ENCODE measurements at regions not wholly inside any gene's neighbourhood (a gene's known extent, or its start where the extent isn't known, plus 50 kb on each side); places are given as distances from the start of the nearest gene placed in this dataset.

DNA sequence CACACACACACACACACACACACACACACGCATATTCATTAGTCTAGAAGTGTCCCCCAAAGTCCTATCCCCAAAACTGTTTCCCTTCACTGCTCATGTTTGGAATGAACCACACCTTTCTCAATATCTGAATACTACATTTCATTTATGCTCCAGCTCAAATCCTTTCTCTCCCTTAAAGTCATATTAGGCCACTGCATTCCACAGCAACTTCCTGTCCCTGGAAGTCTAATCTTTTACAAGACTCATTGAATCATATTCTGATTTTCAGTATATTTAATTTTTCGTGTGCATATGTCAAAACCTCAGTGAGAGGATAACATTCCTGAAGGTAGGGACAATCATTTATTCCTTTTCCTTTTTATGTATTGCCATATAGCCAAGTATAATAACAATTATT is 155.6 kb upstream of the LMNTD1 start:
- Histone ChIP-seq H3K9me2 (ENCODE audit: insufficient read depth, low read length) (no peaks in the 10 kb centered on the region), H3F3A (ENCODE audit: insufficient read depth, low read length, poor library complexity, severe bottlenecking) (no peaks in the 10 kb centered on the region), H3K79me2 (replicated peaks; ENCODE audit: insufficient read depth, low read length) (no peaks in the 10 kb centered on the region), H3K4me2 (ENCODE audit: low read length) (no peak overlapping the region), H3K27ac (ENCODE audit: low read length) (no peak overlapping the region), H3K9me3 (ENCODE audit: low read length) (peaks cover 6% of the 10 kb centered on the region), H3K27me3 (ENCODE audit: insufficient read depth, low read depth, low read length) (no peaks in the 10 kb centered on the region), H2AFZ (ENCODE audit: low read depth, low read length) (no peak overlapping the region), H4K20me1 (ENCODE audit: insufficient read depth) (no peaks in the 10 kb centered on the region), H3K4me3 (ENCODE audit: low read length) (no peak overlapping the region), H3K9ac (ENCODE audit: low read length) (no peak overlapping the region), H3K36me3 (ENCODE audit: insufficient read depth, low read length) (no peaks in the 10 kb centered on the region)
- TF ChIP-seq SMC3 (conservative IDR thresholded peaks at IDR 0.05; ENCODE audit: poor library complexity) (no peak), MXI1 (conservative IDR thresholded peaks at IDR 0.05; ENCODE audit: poor library complexity, severe bottlenecking) (no peak), TAF1 (IDR thresholded peaks at IDR 0.05; ENCODE audit: low read depth) (no peak), EZH2 (IDR thresholded peaks at IDR 0.05; ENCODE audit: borderline replicate concordance, insufficient read depth, low read length, poor library complexity, severe bottlenecking) (no peak), RAD21 (conservative IDR thresholded peaks at IDR 0.05) (no peak), EP300 (conservative IDR thresholded peaks at IDR 0.05; ENCODE audit: poor library complexity, severe bottlenecking) (no peak), POLR2AphosphoS5 (IDR thresholded peaks at IDR 0.05) (no peak)
- TF ChIP-seq, protein P1, sequence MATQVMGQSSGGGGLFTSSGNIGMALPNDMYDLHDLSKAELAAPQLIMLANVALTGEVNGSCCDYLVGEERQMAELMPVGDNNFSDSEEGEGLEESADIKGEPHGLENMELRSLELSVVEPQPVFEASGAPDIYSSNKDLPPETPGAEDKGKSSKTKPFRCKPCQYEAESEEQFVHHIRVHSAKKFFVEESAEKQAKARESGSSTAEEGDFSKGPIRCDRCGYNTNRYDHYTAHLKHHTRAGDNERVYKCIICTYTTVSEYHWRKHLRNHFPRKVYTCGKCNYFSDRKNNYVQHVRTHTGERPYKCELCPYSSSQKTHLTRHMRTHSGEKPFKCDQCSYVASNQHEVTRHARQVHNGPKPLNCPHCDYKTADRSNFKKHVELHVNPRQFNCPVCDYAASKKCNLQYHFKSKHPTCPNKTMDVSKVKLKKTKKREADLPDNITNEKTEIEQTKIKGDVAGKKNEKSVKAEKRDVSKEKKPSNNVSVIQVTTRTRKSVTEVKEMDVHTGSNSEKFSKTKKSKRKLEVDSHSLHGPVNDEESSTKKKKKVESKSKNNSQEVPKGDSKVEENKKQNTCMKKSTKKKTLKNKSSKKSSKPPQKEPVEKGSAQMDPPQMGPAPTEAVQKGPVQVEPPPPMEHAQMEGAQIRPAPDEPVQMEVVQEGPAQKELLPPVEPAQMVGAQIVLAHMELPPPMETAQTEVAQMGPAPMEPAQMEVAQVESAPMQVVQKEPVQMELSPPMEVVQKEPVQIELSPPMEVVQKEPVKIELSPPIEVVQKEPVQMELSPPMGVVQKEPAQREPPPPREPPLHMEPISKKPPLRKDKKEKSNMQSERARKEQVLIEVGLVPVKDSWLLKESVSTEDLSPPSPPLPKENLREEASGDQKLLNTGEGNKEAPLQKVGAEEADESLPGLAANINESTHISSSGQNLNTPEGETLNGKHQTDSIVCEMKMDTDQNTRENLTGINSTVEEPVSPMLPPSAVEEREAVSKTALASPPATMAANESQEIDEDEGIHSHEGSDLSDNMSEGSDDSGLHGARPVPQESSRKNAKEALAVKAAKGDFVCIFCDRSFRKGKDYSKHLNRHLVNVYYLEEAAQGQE (IDR thresholded peaks at IDR 0.05; ENCODE audit: borderline replicate concordance), result no peak
- TF ChIP-seq, protein P2, sequence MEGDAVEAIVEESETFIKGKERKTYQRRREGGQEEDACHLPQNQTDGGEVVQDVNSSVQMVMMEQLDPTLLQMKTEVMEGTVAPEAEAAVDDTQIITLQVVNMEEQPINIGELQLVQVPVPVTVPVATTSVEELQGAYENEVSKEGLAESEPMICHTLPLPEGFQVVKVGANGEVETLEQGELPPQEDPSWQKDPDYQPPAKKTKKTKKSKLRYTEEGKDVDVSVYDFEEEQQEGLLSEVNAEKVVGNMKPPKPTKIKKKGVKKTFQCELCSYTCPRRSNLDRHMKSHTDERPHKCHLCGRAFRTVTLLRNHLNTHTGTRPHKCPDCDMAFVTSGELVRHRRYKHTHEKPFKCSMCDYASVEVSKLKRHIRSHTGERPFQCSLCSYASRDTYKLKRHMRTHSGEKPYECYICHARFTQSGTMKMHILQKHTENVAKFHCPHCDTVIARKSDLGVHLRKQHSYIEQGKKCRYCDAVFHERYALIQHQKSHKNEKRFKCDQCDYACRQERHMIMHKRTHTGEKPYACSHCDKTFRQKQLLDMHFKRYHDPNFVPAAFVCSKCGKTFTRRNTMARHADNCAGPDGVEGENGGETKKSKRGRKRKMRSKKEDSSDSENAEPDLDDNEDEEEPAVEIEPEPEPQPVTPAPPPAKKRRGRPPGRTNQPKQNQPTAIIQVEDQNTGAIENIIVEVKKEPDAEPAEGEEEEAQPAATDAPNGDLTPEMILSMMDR (IDR thresholded peaks at IDR 0.05; ENCODE audit: poor library complexity, severe bottlenecking), result no peak

DNA sequence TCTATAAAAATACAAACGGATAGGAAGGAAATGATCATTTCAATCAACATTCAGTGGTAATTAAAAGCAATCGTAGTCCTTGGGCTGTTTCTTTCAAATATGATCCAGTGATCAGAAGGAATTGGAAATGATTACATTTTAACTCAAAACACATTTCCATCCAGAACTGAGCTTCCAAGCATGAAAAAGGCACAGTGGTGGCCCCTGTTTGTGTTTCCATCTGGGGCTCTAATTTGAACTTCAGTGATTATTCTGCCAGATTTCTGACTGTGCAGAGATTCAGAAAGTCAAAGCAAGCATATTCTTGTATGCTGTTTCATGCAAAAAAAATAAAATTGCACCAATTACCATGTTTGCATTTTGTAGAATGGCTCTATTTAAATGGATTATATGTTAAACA is 157.0 kb upstream of the LMNTD1 start:
- Histone ChIP-seq H3K36me3 (ENCODE audit: insufficient read depth, low read length) (no peaks in the 10 kb centered on the region), H3K9me2 (ENCODE audit: insufficient read depth, low read length) (no peaks in the 10 kb centered on the region), H2AFZ (ENCODE audit: low read depth, low read length) (no peak overlapping the region)

More for the DNA sequence above, 157.0 kb upstream of the LMNTD1 start:
- H3K79me2 ChIP-seq (replicated peaks; ENCODE audit: insufficient read depth, low read length), result no peaks in the 10 kb centered on the region
- H3K4me2 ChIP-seq (ENCODE audit: low read length), result no peak overlapping the region
- H4K20me1 ChIP-seq (ENCODE audit: insufficient read depth), result no peaks in the 10 kb centered on the region
- H3K9ac ChIP-seq (ENCODE audit: low read length), result no peak overlapping the region
- H3K4me3 ChIP-seq (ENCODE audit: low read length), result no peak overlapping the region
- TF ChIP-seq RAD21 (conservative IDR thresholded peaks at IDR 0.05) (no peak), POLR2AphosphoS5 (IDR thresholded peaks at IDR 0.05) (no peak), MXI1 (conservative IDR thresholded peaks at IDR 0.05; ENCODE audit: poor library complexity, severe bottlenecking) (no peak), EZH2 (IDR thresholded peaks at IDR 0.05; ENCODE audit: borderline replicate concordance, insufficient read depth, low read length, poor library complexity, severe bottlenecking) (no peak), SMC3 (conservative IDR thresholded peaks at IDR 0.05; ENCODE audit: poor library complexity) (no peak), TAF1 (IDR thresholded peaks at IDR 0.05; ENCODE audit: low read depth) (no peak), EP300 (conservative IDR thresholded peaks at IDR 0.05; ENCODE audit: poor library complexity, severe bottlenecking) (no peak)
- TF ChIP-seq, protein P1 (IDR thresholded peaks at IDR 0.05; ENCODE audit: borderline replicate concordance), result no peak
- TF ChIP-seq, protein P2 (IDR thresholded peaks at IDR 0.05; ENCODE audit: poor library complexity, severe bottlenecking), result no peak
- no peak overlapping the region for H3K27ac ChIP-seq (ENCODE audit: low read length)
- H3K27me3 ChIP-seq (ENCODE audit: insufficient read depth, low read depth, low read length), result no peaks in the 10 kb centered on the region
- H3K9me3 ChIP-seq (ENCODE audit: low read length), result peaks cover 6% of the 10 kb centered on the region
- H3F3A ChIP-seq (ENCODE audit: insufficient read depth, low read length, poor library complexity, severe bottlenecking), result no peaks in the 10 kb centered on the region

All from neural cell (in vitro differentiated cells).